ENCODE measurements at regions not wholly inside any gene's neighbourhood (a gene's known extent, or its start where the extent isn't known, plus 50 kb on each side); places are given as distances from the start of the nearest gene placed in this dataset.
"Not testable (repeated sequence)": the region's sequence is repeated elsewhere in the genome, so short reads cannot be mapped to it uniquely, and the experiment has no call there.

DNA sequence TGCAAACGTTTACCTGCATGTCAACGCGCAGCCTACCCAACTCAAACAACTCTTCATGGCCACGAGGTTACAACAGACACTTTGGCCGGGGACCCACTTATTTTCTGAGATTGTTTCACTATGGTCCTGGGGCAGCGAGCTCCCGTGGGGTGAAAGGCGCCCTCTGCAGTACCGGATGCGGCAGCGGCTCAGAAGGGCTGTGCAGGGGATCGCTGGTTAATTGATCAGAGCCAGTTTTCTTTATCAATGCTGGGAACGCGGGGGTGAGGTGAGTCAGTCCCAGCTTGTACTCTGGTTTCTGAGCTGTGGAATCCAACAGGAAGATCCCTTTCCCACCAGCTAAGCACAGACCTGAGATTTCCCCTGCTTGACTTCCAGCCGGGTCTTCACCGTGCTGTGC, 366.5 kb upstream of the KLF6 start:
- DNase-seq (ENCODE audit: low read depth), result no peak

GRCh38 chr10:4150676-4151075, 365.7 kb upstream of the KLF6 start:
- DNase-seq (ENCODE audit: low read depth), result no peak

GRCh38 chr10:4149460-4149859, 364.5 kb upstream of the KLF6 start:
- not testable (repeated sequence) for DNase-seq (ENCODE audit: low read depth)

- no peak for DNase-seq (ENCODE audit: low read depth)
These were observed 362.2 kb upstream of the KLF6 start for GRCh38 chr10:4147245-4147644.

- DNase-seq (ENCODE audit: low read depth), result no peak
These were observed 359.8 kb upstream of the KLF6 start for GRCh38 chr10:4144817-4145216.

DNA sequence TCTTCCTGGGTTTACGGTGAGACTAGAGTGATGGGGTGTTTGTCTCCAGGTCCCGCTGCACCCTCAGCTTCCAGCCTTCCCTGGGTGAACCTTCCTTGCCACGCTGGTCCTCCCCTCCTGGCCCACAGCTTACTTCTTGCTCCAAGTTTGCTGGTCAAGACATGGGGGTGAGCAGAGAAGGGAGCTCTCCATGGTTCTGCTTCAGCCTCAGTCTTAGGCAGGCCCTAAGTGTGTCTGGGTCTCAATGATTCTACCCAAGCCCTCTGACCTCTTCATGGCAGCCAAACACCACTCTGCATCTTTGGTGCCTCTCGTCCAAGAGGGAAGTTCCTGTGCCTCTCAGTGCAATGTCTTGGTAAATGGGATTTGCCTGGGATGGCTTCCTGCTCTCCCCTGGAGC, 356.5 kb upstream of the KLF6 start:
- no peak for DNase-seq (ENCODE audit: low read depth)

- DNase-seq (ENCODE audit: low read depth), result no peak
These were observed 353.2 kb upstream of the KLF6 start for GRCh38 chr10:4138146-4138721.

- no peak for DNase-seq (ENCODE audit: low read depth)
These were observed 352.3 kb upstream of the KLF6 start for GRCh38 chr10:4137299-4137698.

DNA sequence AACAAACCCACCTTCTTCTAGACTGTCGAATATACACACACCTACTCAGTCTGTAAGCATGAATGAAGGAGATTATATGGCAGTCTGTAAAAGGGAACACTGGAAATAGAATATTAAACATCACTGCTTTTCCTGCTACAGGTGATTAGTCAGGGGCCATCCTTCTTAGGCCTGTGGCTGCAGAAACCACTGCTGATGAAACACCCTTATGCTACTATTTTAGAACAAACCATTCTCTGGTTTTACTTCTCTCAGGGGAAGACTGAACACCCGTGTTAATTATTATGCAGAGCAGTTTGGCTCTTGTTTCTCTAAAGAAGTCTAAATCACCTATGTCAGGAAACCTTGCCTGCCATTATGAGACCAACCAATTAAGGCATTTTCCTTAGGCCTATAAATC, 351.1 kb upstream of the KLF6 start:
- DNase-seq (ENCODE audit: low read depth), result no peak

- no peak for DNase-seq (ENCODE audit: low read depth)
These were observed 347.2 kb upstream of the KLF6 start for GRCh38 chr10:4132216-4132556.

GRCh38 chr10:4131407-4132215, 346.6 kb upstream of the KLF6 start:
- no peak for DNase-seq (ENCODE audit: low read depth)

DNA sequence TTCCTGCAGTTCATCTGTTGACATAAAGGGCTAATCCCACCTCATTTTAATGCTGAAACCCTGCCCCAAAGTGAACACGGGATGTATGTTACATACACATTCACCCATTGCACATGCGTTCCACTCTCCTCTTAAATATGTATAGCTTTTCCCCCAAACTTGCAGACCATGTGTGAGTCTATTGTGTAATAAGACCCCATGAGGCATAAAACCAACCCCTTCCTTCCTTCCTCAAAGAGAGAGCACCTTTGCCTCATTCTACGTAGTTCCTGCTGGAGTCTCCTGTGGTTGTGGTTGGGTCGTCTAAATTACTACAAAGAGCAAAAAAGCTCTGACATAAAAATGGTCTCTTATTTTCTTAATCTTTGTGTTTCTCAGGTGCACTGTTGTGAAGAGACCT, 345.7 kb upstream of the KLF6 start:
- DNase-seq (ENCODE audit: low read depth), result no peak

- no peak for DNase-seq (ENCODE audit: low read depth)
These were observed 345.0 kb upstream of the KLF6 start for GRCh38 chr10:4129866-4130477.

- no peak for DNase-seq (ENCODE audit: low read depth)
These were observed 342.7 kb upstream of the KLF6 start for GRCh38 chr10:4127518-4128315.

DNA sequence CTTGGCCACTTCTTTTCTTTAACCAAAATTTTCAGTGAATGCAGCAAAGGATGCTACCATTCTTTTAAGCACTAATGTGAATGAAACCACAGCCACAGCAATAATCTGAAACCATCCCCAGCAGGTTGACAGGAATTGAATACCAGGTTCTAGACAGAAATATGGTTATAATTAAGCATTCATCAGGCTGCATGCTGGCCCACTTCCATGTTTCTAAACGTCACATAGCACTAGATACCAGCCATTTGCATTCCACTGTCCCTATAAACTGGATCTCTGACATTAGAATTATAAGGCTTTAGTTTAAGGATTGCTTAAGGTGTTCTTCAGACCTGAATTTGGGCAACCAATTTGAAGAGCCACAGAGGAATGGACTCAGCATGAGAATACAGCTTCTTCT, 340.8 kb upstream of the KLF6 start:
- DNase-seq (ENCODE audit: low read depth), result no peak

DNA sequence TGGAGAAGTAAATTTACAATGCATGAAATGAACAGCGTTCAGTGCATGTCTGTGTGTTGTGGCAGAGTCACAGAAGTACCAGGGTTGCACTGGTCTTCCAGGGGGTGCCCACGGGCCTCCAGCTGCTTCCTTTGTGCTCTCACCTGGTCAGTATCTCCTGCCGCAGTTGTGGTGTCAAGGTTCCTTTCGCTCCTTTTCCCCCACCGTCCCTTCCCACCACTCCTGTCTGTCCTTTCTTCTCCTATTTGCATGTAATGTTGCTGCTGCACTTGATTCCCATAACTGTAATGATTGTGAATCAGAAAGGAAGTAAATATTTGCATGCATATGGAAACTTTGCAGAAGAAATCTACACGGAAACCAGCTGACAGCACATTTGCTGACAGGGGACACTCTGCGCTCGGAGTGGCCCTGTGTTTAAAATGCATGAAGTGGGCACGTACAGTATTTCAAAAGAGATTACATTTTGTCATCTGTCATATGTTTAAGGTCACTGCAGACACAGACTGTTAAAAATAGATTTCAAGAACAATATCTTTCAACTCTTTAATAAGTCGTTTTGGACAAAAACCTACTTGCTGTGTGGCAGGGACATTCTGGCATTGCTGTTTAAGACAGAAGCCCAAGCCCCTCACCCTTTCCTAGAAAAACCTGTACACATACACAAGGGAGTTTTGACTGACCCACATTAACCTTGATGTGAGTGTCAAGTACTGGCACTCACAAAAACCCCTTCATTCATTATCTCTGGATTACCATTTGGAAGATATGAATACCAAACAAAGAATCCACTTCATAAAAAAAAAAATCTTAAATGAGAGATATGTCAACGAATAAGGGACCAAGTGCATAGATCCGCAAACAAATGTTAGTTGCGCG, 336.7 kb upstream of the KLF6 start:
- no peak for DNase-seq (ENCODE audit: low read depth)

DNA sequence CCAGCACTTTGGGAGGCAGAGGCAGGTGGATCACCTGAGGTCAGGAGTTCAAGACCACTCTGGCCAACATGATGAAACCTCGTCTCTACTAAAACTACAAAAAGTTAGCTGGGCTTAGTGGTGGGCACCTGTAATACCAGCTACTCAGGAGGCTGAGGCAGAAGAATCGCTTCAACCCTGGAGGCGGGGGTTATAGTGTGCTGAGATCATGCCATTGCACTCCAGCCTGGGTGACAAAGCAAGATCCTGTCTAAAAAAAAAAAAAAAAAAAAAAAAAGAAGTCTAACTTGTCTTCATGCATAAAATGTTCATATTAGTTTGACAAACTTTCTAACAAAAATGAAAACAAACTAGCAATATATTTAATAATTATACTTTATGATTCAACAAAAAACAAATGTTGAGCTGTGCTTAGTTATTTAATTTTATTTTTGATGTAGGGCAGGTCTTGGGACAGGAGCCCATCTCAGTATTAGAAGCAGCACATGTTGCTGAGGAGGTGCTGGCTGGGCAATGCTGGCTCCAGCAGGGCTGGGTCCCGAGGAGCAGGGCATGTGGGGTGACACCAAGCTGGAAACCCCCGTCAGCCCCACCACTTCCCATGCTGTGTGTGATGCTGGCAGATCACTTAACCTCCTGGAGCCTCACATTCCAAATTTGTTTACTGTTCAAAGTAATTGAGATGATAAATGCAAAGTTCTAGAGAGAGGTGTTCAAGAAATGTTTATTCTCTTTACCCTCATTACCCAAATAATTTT, 335.3 kb upstream of the KLF6 start:
- DNase-seq (ENCODE audit: low read depth), result no peak

GRCh38 chr10:4119107-4119506, 334.1 kb upstream of the KLF6 start:
- DNase-seq (ENCODE audit: low read depth), result no peak

DNA sequence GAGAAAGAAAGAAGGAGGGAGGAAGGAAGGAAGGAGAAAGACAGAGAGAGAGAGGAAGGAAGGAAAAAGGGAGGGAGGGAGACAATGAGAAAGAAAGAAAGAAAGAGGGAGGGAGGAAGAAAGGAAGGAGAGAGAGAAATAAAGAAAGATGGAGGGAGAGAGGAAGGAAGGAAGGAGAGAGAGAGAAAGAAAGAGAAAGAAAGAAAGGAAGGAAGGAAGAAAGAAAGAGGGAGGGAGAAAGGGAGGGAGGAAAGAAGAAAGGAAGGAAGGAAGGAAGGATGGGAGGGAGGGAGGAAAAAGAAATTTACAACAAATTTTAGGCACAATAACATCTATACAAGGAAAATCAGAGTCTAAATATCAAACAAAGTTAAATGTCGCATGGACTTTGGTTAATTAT, 332.6 kb upstream of the KLF6 start:
- no peak for DNase-seq (ENCODE audit: low read depth)

DNA sequence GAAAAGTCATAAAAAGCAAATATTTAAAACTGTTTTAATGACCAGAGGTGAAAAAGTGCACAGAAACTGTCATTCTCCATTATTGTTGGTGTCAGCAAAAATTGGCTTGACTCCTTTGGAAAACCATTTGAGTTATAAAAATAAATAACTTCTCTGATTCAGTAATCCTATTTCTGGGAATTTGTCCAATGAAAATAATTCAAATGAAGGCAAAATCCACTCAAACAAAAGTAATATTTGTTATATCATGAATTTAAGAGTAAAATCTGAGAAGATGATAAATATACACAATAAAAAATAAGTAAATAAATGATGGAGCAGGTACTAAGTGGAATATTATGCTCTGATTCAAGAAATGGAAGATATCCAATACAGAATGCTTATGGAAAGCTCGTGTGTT, 326.6 kb upstream of the KLF6 start:
- no peak for DNase-seq (ENCODE audit: low read depth)

DNA sequence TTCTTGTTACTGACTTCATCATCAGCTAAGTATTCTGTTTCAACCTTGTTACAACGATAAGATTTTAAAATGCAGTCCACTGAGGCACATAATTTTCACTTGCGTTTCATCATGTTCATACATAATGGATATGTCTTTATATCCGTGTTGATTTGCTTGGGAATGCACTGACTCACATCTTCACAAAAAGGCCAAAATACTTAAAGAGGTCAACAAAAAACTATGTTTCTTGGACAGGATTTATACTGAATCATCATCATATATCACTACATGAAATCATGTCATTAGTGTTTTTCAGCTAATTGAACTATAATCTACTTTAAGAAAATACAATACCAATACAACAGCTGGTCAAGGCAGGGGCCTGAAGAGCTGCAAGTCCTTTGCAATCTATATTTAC, 324.5 kb upstream of the KLF6 start:
- DNase-seq (ENCODE audit: low read depth), result no peak

All from activated T-helper 1 cell treated with Interleukin-2 at 50 U/mL for 16 hours (primary cell).